Suppressor macrophage treated with lipopolysaccharide for 1 hour (primary cell): ENCODE measurements at regions not wholly inside any gene's neighbourhood (a gene's known extent, or its start where the extent isn't known, plus 50 kb on each side); places are given as distances from the start of the nearest gene placed in this dataset.

ENCODE experiments used
- DNase-seq, 3 donors: peaks; one replicate each; pipeline ENCODE4 v3.0.0-alpha.2; 2020 to 2022

- DNase-seq = no peak
These were observed 595.0 kb downstream of the RPS29 start for GRCh38 chr14:48991141-48991540.

GRCh38 chr14:48983351-48983888 lies 602.8 kb downstream of the RPS29 start:
- DNase-seq = no peak

GRCh38 chr14:48974994-48975393 lies 611.2 kb downstream of the RPS29 start:
- no peak for DNase-seq

GRCh38 chr14:48973151-48973550 lies 613.0 kb downstream of the RPS29 start:
- DNase-seq = no peak

GRCh38 chr14:48970943-48971342 lies 615.2 kb downstream of the RPS29 start:
- no peak for DNase-seq

- DNase-seq = no peak
These were observed 618.8 kb downstream of the RPS29 start for GRCh38 chr14:48967419-48967818.

GRCh38 chr14:48963231-48963790 lies 622.9 kb downstream of the RPS29 start:
- DNase-seq = no peak

GRCh38 chr14:48957486-48957885 lies 628.7 kb downstream of the RPS29 start:
- no peak for DNase-seq

- no peak for DNase-seq
These were observed 630.3 kb downstream of the RPS29 start for GRCh38 chr14:48955857-48956256.

GRCh38 chr14:48954446-48954845 lies 631.7 kb downstream of the RPS29 start:
- no peak for DNase-seq

GRCh38 chr14:48944809-48945208 lies 641.4 kb downstream of the RPS29 start:
- no peak for DNase-seq

- DNase-seq = no peak
These were observed 642.3 kb downstream of the RPS29 start for GRCh38 chr14:48943913-48944312.

GRCh38 chr14:48937541-48938195 lies 648.5 kb downstream of the RPS29 start:
- no peak for DNase-seq

- DNase-seq = no peak
These were observed 649.3 kb downstream of the RPS29 start for GRCh38 chr14:48936849-48937248.

GRCh38 chr14:48936362-48936761 lies 649.8 kb downstream of the RPS29 start:
- no peak for DNase-seq

GRCh38 chr14:48925184-48925583 lies 661.0 kb downstream of the RPS29 start:
- DNase-seq = no peak

- DNase-seq = no peak
These were observed 671.3 kb downstream of the RPS29 start for GRCh38 chr14:48914921-48915320.

- no peak for DNase-seq
These were observed 671.8 kb downstream of the RPS29 start for GRCh38 chr14:48914382-48914781.

GRCh38 chr14:48900565-48900964 lies 685.6 kb downstream of the RPS29 start:
- no peak for DNase-seq

- no peak for DNase-seq
These were observed 695.8 kb downstream of the RPS29 start for GRCh38 chr14:48890333-48890732.

GRCh38 chr14:48876806-48877340 lies 709.3 kb downstream of the RPS29 start:
- no peak for DNase-seq

- DNase-seq = no peak
These were observed 711.5 kb downstream of the RPS29 start for GRCh38 chr14:48874711-48875110.

GRCh38 chr14:48857366-48857765 lies 728.8 kb downstream of the RPS29 start:
- DNase-seq = no peak

GRCh38 chr14:48853159-48853558 lies 733.0 kb downstream of the RPS29 start:
- DNase-seq = no peak
